ENCODE measurements at regions not wholly inside any gene's neighbourhood (a gene's known extent, or its start where the extent isn't known, plus 50 kb on each side); places are given as distances from the start of the nearest gene placed in this dataset.

- no peak for DNase-seq (ENCODE audit: low read depth)
Observed at GRCh38 chr14:100955201-100955600, 51.7 kb upstream of the RTL1 start.

GRCh38 chr14:100962494-100962893 lies 59.0 kb upstream of the RTL1 start:
- no peak for DNase-seq (ENCODE audit: low read depth)

- DNase-seq (ENCODE audit: low read depth) = no peak
Observed at GRCh38 chr14:100965296-100965695, 61.8 kb upstream of the RTL1 start.

GRCh38 chr14:100967178-100967577 lies 63.7 kb upstream of the RTL1 start:
- no peak for DNase-seq (ENCODE audit: low read depth)

GRCh38 chr14:100967930-100968329 lies 64.4 kb upstream of the RTL1 start:
- no peak for DNase-seq (ENCODE audit: low read depth)

- DNase-seq (ENCODE audit: low read depth) = no peak
Observed at GRCh38 chr14:100972118-100972897, 68.8 kb upstream of the RTL1 start.

GRCh38 chr14:100975671-100976070 lies 72.1 kb upstream of the RTL1 start:
- no peak for DNase-seq (ENCODE audit: low read depth)

GRCh38 chr14:100979079-100979478 lies 75.6 kb upstream of the RTL1 start:
- no peak for DNase-seq (ENCODE audit: low read depth)

GRCh38 chr14:100979780-100980179 lies 76.3 kb upstream of the RTL1 start:
- no peak for DNase-seq (ENCODE audit: low read depth)

- DNase-seq (ENCODE audit: low read depth) = no peak
Observed at GRCh38 chr14:100980823-100981222, 77.3 kb upstream of the RTL1 start.

- no peak for DNase-seq (ENCODE audit: low read depth)
Observed at GRCh38 chr14:100981809-100982208, 78.3 kb upstream of the RTL1 start.

GRCh38 chr14:100982353-100982752 lies 78.8 kb upstream of the RTL1 start:
- DNase-seq (ENCODE audit: low read depth) = no peak

GRCh38 chr14:100982762-100983161 lies 79.2 kb upstream of the RTL1 start:
- DNase-seq (ENCODE audit: low read depth) = no peak

- DNase-seq (ENCODE audit: low read depth) = no peak
Observed at GRCh38 chr14:100983710-100984109, 80.2 kb upstream of the RTL1 start.

GRCh38 chr14:100988011-100988410 lies 84.5 kb upstream of the RTL1 start:
- DNase-seq (ENCODE audit: low read depth) = no peak

GRCh38 chr14:100988411-100988900 lies 84.9 kb upstream of the RTL1 start:
- DNase-seq (ENCODE audit: low read depth) = no peak

- DNase-seq (ENCODE audit: low read depth) = no peak
Observed at GRCh38 chr14:100988956-100989355, 85.4 kb upstream of the RTL1 start.

GRCh38 chr14:100989924-100990323 lies 86.4 kb upstream of the RTL1 start:
- DNase-seq (ENCODE audit: low read depth) = no peak

GRCh38 chr14:100994082-100994481 lies 90.6 kb upstream of the RTL1 start:
- DNase-seq (ENCODE audit: low read depth) = no peak

- DNase-seq (ENCODE audit: low read depth) = no peak
Observed at GRCh38 chr14:100994756-100995330, 91.3 kb upstream of the RTL1 start.

GRCh38 chr14:101000711-101001250 lies 97.3 kb upstream of the RTL1 start:
- DNase-seq (ENCODE audit: low read depth) = no peak

- no peak for DNase-seq (ENCODE audit: low read depth)
Observed at GRCh38 chr14:101001311-101002069, 98.0 kb upstream of the RTL1 start.

All from forelimb muscle (tissue), 1 donor.